Heart right ventricle (tissue), 16 donors: ENCODE measurements at regions not wholly inside any gene's neighbourhood (a gene's known extent, or its start where the extent isn't known, plus 50 kb on each side); places are given as distances from the start of the nearest gene placed in this dataset.

ENCODE experiments used
- ATAC-seq, 8 donors: fragments of 200-7000 bp; cut with Tn5 transposase; one replicate each; pipeline ENCODE4 v1.9.1; 2020; ENCODE audit warnings: mild to moderate bottlenecking in 8 of 8, moderate library complexity in 8 of 8, moderate number of reproducible peaks in 1 of 8
- DNase-seq, 2 donors: peaks; one replicate each; pipeline ENCODE4 v3.0.0-alpha.2; 2020
- H3K27ac ChIP-seq, 10 donors: fragments of 200-600 bp; sonication (generic) in 2 of 10; one replicate each; pipeline versions ENCODE4 v1.5.0 to v1.8.0; 2020 to 2022; ENCODE audit warnings: mild to moderate bottlenecking in 3 of 10
- H3K27me3 ChIP-seq, 7 donors: fragments of 200-600 bp; one replicate each; pipeline ENCODE4 v1.8.0; 2021 to 2022; ENCODE audit warnings: mild to moderate bottlenecking in 2 of 7
- H3K36me3 ChIP-seq, 9 donors: fragments of 200-600 bp; sonication (generic) in 1 of 9; one replicate each; pipeline versions ENCODE4 v1.5.0 to v1.8.0; 2020 to 2022; ENCODE audit warnings: mild to moderate bottlenecking in 2 of 9
- H3K4me1 ChIP-seq, 9 donors: fragments of 200-600 bp; sonication (generic) in 1 of 9; one replicate each; pipeline versions ENCODE4 v1.5.0 to v1.8.0; 2020 to 2022; ENCODE audit warnings: mild to moderate bottlenecking in 4 of 9
- H3K4me3 ChIP-seq, 10 donors: fragments of 200-600 bp; sonication (generic) in 2 of 10; one replicate each; pipeline versions ENCODE4 v1.5.0 to v1.8.0; 2020 to 2022; ENCODE audit warnings: mild to moderate bottlenecking in 7 of 10, moderate library complexity in 2 of 10
- H3K9me3 ChIP-seq, 11 donors: fragments of 200-600 bp in 10 of 11; sonication (generic) in 2 of 11; one replicate each; pipeline versions ENCODE4 v1.5.0 to v1.8.0; 2013 to 2022; ENCODE audit warnings: mild to moderate bottlenecking in 2 of 11, control low read depth in 1 of 11, moderate library complexity in 1 of 11
- whole genome bisulfite sequencing, 2 donors: extraction: QIAGEN DNeasy Blood & Tissue Kit; methylation state at CpG; one replicate each; pipeline ENCODE4 v1.1.7; 2013; ENCODE audit warnings: inconsistent platforms in 1 of 2; 5-methylcytosine and 5-hydroxymethylcytosine counted together
- intact Hi-C, 10 donors: fragments of 100-400 bp; cut with DNase I; formaldehyde crosslinking; loops; one replicate each; pipeline versions ENCODE4 v1.11.1 to v1.14.2; 2022
- TF ChIP-seq, protein P1 (sequence below), 9 donors: fragments of 200-600 bp; sonication (generic) in 2 of 9; IDR thresholded peaks; one replicate each; pipeline versions ENCODE4 v1.5.0 to v1.8.0; 2021 to 2022; ENCODE audit warnings: antibody characterized with exemption in 9 of 9, mild to moderate bottlenecking in 5 of 9, moderate library complexity in 1 of 9
- donor health status: Arrhythmogenic right ventricular cardiomyopathy.
- donor health status: ischemic (EF 13 %, LVEDD 7.1; RV severe dilation, severe dysfunction).
- donor health status: healthy with polysubstance abuse.
- donor health status: DM: no; HTN: yes; CAD: no.
- donor health status: DM: no; HTN: no; CAD: no.
- donor health status: ischemic (EF 25% LVEDD 6.9; RV normal size, moderate dysfunction).
- donor health status: ischemic (EF 25% LVEDD 5.7; RV mildly dilated, moderate dysfunction).
- donor health status: healthy.
- donor health status: DM: yes; HTN: yes; CAD: no.
- donor health status: Ischemic cardiomyopathy.
- donor health status: ischemic (EF 35%, LVEDD 5.7; RV mildly dilated, moderate dysfunction).
- donor health status: nonischemic (EF 11% LVEDD 7.7; RV severe dilation, severe dysfunction).
- donor health status: DM: yes; HTN: yes; CAD: no.
- donor health status: PGD.
- donor health status: ischemic (EF 29% LVEDD 5.4; RV normal size, mild dysfunction).
- donor health status: nonischemic (EF 23%, LVEDD 6.1; RV moderate dilation, normal function).

DNA sequence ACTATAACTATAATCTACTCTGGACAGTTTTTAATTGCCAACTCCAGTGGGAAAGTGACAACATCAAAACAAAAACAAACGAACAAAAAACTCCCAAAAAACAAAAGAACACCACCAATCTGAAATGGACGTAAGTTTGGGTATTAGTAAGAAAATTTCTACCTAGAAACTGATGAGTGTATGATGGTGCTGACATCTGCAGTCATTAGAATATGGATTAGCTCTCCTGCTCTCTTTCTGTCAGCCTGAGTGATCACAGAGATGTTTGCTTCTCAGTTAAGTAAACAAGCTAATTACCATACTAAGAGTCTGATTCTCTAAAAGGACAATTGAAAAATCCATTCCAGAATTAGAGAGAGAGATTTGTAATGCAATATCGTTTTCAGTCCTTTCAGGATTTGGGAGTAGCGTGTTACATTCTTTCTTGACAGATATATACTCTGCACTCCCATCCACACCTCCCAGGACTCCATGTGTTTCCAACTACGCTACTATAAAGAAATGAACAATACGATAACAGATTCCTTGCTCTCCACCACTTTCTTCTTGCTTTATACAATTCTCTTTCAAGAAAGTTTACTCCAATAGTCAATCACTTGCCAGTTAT, 1347.4 kb upstream of the PIK3C3 start:
- Histone ChIP-seq H3K9me3 (peaks cover 0 to 3% (median 0%) of the 10 kb centered on the region in 11 donors), H3K27ac (no peak overlapping the region), H3K36me3 (no peaks in the 10 kb centered on the region), H3K27me3 (no peaks in the 10 kb centered on the region), H3K4me1 (no peaks in the 10 kb centered on the region), H3K4me3 (no peak overlapping the region)
- ATAC-seq: no peak
- DNase-seq: no peak
- TF ChIP-seq, protein P1, sequence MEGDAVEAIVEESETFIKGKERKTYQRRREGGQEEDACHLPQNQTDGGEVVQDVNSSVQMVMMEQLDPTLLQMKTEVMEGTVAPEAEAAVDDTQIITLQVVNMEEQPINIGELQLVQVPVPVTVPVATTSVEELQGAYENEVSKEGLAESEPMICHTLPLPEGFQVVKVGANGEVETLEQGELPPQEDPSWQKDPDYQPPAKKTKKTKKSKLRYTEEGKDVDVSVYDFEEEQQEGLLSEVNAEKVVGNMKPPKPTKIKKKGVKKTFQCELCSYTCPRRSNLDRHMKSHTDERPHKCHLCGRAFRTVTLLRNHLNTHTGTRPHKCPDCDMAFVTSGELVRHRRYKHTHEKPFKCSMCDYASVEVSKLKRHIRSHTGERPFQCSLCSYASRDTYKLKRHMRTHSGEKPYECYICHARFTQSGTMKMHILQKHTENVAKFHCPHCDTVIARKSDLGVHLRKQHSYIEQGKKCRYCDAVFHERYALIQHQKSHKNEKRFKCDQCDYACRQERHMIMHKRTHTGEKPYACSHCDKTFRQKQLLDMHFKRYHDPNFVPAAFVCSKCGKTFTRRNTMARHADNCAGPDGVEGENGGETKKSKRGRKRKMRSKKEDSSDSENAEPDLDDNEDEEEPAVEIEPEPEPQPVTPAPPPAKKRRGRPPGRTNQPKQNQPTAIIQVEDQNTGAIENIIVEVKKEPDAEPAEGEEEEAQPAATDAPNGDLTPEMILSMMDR (IDR thresholded peaks at IDR 0.05): no peak
- intact Hi-C loops: loop anchor here in 1 of 10 donors (1.0 kb wide), 1 partner anchor 17 kb away; no protein-coding TSS in a partner anchor
- 49 to 66% methylated on average over 6 of the region's 6 CpGs for WGBS, 2 donors

DNA sequence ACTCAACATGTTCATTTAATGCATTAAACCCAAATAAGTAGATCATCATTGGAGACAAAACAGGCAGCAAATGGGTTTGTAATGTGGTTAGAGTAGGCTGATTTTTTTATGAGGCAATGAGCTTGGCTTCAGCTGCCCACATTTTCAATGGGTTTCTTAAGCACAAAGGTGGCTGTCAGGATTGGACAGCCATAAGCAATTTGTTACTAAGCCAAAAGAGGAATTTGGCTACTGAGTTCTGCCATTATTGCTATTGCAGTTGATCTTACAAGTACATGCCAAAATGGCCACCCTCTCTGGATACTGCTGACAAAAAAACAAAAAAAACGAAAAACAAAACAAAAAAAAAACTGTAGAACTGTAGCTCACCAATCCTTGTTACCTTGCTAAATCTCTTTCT, 1348.0 kb upstream of the PIK3C3 start:
- intact Hi-C loops: no loop called here
- H3K9me3 ChIP-seq: peaks cover 0 to 3% (median 0%) of the 10 kb centered on the region in 11 donors
- no peaks in the 10 kb centered on the region for H3K27me3 ChIP-seq
- ATAC-seq (no peak), DNase-seq (no peak)
- TF ChIP-seq, protein P1 (IDR thresholded peaks at IDR 0.05): no peak
- WGBS, 2 donors: 63 to 79% methylated on average over 1 of the region's 1 CpG
- no peaks in the 10 kb centered on the region for H3K36me3 ChIP-seq
- no peak overlapping the region for H3K27ac ChIP-seq
- no peaks in the 10 kb centered on the region for H3K4me1 ChIP-seq
- H3K4me3 ChIP-seq: no peak overlapping the region

DNA sequence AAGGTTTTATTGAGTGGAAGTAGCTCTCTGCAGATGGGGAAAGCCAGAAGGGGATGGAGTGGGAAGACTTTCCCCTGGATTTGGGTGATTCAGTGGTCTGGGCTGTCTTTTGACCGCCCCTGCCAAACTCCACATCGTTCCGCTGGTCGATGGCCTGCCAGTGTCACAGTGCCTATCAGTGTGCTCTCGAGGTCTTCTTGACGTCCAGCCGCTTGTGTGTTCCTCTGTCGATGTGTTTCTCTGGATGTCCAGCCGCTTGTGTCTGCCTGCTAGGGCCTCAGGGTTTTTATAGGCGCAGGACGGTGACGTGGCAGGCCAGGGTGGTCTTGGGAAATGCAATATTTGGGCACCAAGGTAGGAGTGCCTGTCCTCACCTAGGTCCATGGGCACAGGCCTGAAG, 1371.4 kb upstream of the PIK3C3 start:
- WGBS, 2 donors: 91% methylated on average over 12 of the region's 12 CpGs
- TF ChIP-seq, protein P1 (IDR thresholded peaks at IDR 0.05): no peak
- Histone ChIP-seq H3K27me3 (no peaks in the 10 kb centered on the region), H3K4me1 (no peaks in the 10 kb centered on the region), H3K36me3 (no peaks in the 10 kb centered on the region), H3K4me3 (no peak overlapping the region), H3K9me3 (peaks cover 0 to 26% (median 0%) of the 10 kb centered on the region in 11 donors), H3K27ac (no peak overlapping the region)
- DNase-seq (no peak), ATAC-seq (no peak)
- intact Hi-C loops: no loop called here

DNA sequence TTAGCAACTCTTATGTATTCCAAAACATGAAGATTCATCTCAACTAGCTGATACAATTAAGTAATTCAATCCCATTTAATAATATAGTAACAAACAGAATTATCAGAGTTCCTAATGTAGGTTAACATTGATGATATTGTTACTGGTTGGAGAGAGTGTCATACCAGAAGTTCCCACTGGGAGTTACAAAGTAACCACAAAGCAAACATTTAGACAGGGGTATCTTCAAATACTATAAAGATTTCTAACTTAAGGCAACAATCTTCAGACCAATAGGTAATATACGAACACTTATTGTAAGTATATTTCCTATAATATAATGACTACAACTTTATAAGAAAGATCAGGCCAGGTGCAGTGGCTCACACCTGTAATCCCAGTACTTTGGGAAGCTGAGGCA, 1372.9 kb upstream of the PIK3C3 start:
- no peak for ATAC-seq
- intact Hi-C loops: no loop called here
- 94 to 97% methylated on average over 1 of the region's 1 CpG for WGBS, 2 donors

More for the DNA sequence above, 1372.9 kb upstream of the PIK3C3 start:
- no peaks in the 10 kb centered on the region for H3K27me3 ChIP-seq
- H3K4me3 ChIP-seq: no peak overlapping the region
- TF ChIP-seq, protein P1 (IDR thresholded peaks at IDR 0.05): no peak
- no peaks in the 10 kb centered on the region for H3K4me1 ChIP-seq
- no peak overlapping the region for H3K27ac ChIP-seq
- peaks cover 0 to 18% (median 0%) of the 10 kb centered on the region in 11 donors for H3K9me3 ChIP-seq
- DNase-seq: no peak
- no peaks in the 10 kb centered on the region for H3K36me3 ChIP-seq
